Activated naive CD8-positive, alpha-beta T cell treated with anti-CD3 and anti-CD28 coated beads, Interleukin-2, amount 50 U/mL, for 24 hours (primary cell): ENCODE measurements at regions not wholly inside any gene's neighbourhood (a gene's known extent, or its start where the extent isn't known, plus 50 kb on each side); places are given as distances from the start of the nearest gene placed in this dataset.
A peak's percentile ranks its signal among the peaks of the same experiment; 100 is the strongest.

ENCODE experiments used
- ATAC-seq: fragments of 150-1000 bp; cut with Tn5 transposase; one replicate; pipeline ENCODE4 v1.10.0; 2021
- DNase-seq: peaks from one replicate; pipeline ENCODE4 v3.0.0; 2021
- H3K27ac Mint-ChIP-seq: one replicate; pipeline ENCODE4 v1.8.0; 2021; ENCODE audit warnings: mild to moderate bottlenecking, mixed read lengths
- H3K27me3 Mint-ChIP-seq: one replicate; pipeline ENCODE4 v1.8.0; 2021; ENCODE audit warnings: mixed read lengths
- H3K36me3 Mint-ChIP-seq: one replicate; pipeline ENCODE4 v1.8.0; 2021; ENCODE audit warnings: low read depth, mixed read lengths
- H3K4me1 Mint-ChIP-seq: one replicate; pipeline ENCODE4 v1.8.0; 2021; ENCODE audit warnings: mixed read lengths
- H3K4me3 Mint-ChIP-seq: one replicate; pipeline ENCODE4 v1.8.0; 2021; ENCODE audit warnings: mild to moderate bottlenecking, moderate library complexity, mixed read lengths
- H3K9me3 Mint-ChIP-seq: one replicate; pipeline ENCODE4 v1.8.0; 2021; ENCODE audit warnings: mixed read lengths

DNA sequence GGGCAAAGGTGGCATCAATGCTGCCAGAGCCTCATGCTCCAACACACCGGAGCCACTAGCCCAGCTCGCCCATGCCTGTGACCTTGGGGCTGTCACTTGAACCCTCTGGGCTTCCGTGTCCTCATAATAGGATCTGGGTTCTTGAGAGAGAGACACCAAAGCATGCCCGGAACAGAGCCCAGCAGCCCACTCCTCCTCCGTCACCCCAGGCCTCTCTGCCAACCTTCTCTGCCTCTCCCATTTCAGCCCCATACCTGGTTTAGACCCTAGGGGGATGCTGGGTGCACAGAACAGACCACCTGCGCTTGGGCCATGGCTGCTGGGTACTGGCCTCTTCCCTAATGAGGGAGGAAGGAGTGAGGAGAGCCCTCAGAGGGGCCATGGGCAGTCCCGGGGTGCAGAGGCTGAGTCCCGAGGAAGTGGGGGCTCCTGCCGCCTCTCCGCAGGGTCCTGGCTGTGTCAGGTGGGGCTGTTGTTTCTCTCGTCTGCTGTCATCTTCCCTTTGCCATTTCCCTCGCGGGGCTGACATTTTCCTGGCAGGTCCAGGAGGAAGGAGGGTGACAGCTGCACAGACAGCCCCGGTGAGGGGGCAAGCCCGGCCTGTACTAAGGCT is 172.4 kb upstream of the RTL1 start:
- H3K4me1 Mint-ChIP-seq: peaks cover 7% of the 10 kb centered on the region
- H3K4me3 Mint-ChIP-seq: no peak overlapping the region
- peaks cover 37% of the 10 kb centered on the region for H3K27me3 Mint-ChIP-seq
- DNase-seq (no peak), ATAC-seq (no peak)
- H3K27ac Mint-ChIP-seq: no peak overlapping the region
- no peaks in the 10 kb centered on the region for H3K36me3 Mint-ChIP-seq
- no peaks in the 10 kb centered on the region for H3K9me3 Mint-ChIP-seq

DNA sequence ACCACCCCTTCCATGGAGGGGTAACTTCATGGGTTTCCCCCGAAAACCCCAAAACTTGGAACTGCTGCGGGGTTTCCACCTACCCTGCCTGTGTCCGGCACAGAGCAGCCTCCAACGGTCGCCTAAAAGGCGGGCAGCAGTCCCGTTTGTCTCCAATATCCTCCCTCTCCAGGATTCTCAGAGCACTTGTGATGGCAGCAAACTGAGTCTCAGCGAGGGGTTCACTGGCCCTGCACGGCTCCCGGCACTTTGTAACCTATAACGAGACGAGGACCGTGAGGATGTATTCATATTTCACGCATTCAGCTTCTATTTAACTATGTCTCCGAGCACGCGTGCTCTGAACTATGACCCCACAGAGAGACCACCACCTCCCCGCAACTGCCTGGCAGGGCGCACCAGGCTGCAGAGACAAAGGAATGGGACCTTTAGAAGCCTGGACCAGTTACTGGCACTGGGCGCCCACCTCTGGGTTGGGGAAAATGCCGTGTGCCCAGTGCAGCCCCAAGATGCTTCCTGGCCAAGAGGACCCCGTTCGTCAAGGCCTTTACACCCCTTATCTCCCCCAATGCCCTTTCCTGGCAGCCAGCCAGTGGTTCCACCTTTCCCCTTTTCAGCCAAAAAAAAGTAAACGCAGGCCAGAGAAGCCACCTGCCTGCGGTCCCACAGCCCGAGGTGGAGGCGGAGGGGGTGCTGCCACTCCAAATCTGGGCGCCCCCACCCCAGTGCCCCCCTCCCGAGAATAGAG is 173.1 kb upstream of the RTL1 start:
- no peak overlapping the region for H3K27ac Mint-ChIP-seq
- DNase-seq (no peak), ATAC-seq (no peak)
- no peaks in the 10 kb centered on the region for H3K36me3 Mint-ChIP-seq
- H3K4me1 Mint-ChIP-seq: peaks cover 7% of the 10 kb centered on the region
- H3K4me3 Mint-ChIP-seq: no peak overlapping the region
- peaks cover 41% of the 10 kb centered on the region for H3K27me3 Mint-ChIP-seq
- no peaks in the 10 kb centered on the region for H3K9me3 Mint-ChIP-seq

GRCh38 chr14:101077481-101078074 is 174.1 kb upstream of the RTL1 start:
- H3K9me3 Mint-ChIP-seq: no peaks in the 10 kb centered on the region
- no peaks in the 10 kb centered on the region for H3K36me3 Mint-ChIP-seq
- peak; percentile 14 for DNase-seq
- no peak for ATAC-seq
- H3K4me3 Mint-ChIP-seq: no peak overlapping the region
- H3K27me3 Mint-ChIP-seq: peaks cover 41% of the 10 kb centered on the region
- H3K27ac Mint-ChIP-seq: no peak overlapping the region
- peaks cover 7% of the 10 kb centered on the region for H3K4me1 Mint-ChIP-seq

DNA sequence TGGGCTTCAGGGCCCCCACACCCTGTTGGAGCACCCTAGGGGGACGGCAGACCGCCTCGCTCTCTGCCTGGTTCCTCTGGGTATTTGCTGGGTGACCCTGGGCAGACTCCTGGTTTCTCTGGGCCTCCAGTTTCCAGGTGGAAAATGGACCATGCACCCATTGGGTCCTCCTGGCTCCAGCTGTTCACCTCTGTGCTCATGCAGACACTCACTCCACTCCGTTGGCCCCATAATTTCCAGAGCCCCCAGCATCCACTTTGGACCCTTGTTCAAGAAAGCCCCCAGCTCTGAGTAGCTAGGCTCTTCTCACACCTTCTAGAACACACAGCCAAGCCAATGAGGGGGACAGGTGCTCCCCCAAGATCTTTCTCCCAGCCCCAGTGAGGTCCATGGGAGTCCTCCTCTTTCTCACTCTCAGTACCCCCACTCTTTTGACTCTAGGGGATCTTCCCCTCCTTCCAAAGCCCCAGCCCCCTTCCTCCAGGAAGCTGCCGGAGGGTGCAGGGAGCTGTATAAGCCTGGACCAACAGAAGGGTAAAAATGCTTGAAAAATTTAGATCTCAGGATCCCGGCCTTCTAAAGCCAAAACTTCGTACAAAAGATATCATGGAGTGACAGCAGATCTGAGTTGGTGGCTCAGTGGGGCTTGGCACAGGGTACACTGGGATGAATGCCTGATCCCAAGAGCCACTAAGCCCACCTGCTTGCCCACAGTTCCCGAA is 174.8 kb upstream of the RTL1 start:
- H3K9me3 Mint-ChIP-seq: no peaks in the 10 kb centered on the region
- DNase-seq: no peak
- ATAC-seq: no peak
- H3K36me3 Mint-ChIP-seq: no peaks in the 10 kb centered on the region
- H3K27ac Mint-ChIP-seq: no peak overlapping the region
- peaks cover 7% of the 10 kb centered on the region for H3K4me1 Mint-ChIP-seq
- peaks cover 41% of the 10 kb centered on the region for H3K27me3 Mint-ChIP-seq
- H3K4me3 Mint-ChIP-seq: no peak overlapping the region

DNA sequence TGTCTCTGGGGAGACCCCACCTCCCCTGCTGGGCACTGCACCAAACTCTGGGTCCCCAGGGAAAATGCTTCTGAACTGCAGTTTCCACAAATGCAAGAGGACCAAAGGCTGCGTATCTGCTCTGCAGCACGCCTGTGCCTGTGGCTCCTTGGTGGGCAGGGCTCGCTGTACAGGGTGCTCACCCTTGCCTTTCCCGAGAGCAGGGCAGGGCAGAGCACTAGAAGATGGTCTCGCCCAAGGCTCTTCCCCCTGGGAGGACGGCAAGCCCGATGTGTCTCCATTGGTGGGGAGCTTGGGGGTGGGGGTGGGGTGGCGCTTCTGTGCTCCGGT is 175.3 kb upstream of the RTL1 start:
- H3K36me3 Mint-ChIP-seq: no peaks in the 10 kb centered on the region
- H3K27me3 Mint-ChIP-seq: peaks cover 41% of the 10 kb centered on the region

GRCh38 chr14:101080922-101081593 is 177.5 kb upstream of the RTL1 start:
- DNase-seq (no peak), ATAC-seq (no peak)
- Mint-ChIP-seq H3K27me3 (peaks cover 35% of the 10 kb centered on the region), H3K9me3 (no peaks in the 10 kb centered on the region), H3K4me1 (peaks cover 5% of the 10 kb centered on the region), H3K4me3 (no peak overlapping the region), H3K36me3 (no peaks in the 10 kb centered on the region), H3K27ac (no peak overlapping the region)

More for the DNA sequence above, 175.3 kb upstream of the RTL1 start:
- Mint-ChIP-seq H3K9me3 (no peaks in the 10 kb centered on the region), H3K4me3 (no peak overlapping the region), H3K27ac (no peak overlapping the region), H3K4me1 (peaks cover 7% of the 10 kb centered on the region)
- DNase-seq (no peak), ATAC-seq (no peak)

GRCh38 chr14:101082036-101082435 is 178.5 kb upstream of the RTL1 start:
- peaks cover 5% of the 10 kb centered on the region for H3K4me1 Mint-ChIP-seq
- no peaks in the 10 kb centered on the region for H3K9me3 Mint-ChIP-seq
- ATAC-seq (no peak), DNase-seq (no peak)
- H3K27ac Mint-ChIP-seq: no peak overlapping the region
- no peaks in the 10 kb centered on the region for H3K36me3 Mint-ChIP-seq
- no peak overlapping the region for H3K4me3 Mint-ChIP-seq
- H3K27me3 Mint-ChIP-seq: peaks cover 29% of the 10 kb centered on the region

DNA sequence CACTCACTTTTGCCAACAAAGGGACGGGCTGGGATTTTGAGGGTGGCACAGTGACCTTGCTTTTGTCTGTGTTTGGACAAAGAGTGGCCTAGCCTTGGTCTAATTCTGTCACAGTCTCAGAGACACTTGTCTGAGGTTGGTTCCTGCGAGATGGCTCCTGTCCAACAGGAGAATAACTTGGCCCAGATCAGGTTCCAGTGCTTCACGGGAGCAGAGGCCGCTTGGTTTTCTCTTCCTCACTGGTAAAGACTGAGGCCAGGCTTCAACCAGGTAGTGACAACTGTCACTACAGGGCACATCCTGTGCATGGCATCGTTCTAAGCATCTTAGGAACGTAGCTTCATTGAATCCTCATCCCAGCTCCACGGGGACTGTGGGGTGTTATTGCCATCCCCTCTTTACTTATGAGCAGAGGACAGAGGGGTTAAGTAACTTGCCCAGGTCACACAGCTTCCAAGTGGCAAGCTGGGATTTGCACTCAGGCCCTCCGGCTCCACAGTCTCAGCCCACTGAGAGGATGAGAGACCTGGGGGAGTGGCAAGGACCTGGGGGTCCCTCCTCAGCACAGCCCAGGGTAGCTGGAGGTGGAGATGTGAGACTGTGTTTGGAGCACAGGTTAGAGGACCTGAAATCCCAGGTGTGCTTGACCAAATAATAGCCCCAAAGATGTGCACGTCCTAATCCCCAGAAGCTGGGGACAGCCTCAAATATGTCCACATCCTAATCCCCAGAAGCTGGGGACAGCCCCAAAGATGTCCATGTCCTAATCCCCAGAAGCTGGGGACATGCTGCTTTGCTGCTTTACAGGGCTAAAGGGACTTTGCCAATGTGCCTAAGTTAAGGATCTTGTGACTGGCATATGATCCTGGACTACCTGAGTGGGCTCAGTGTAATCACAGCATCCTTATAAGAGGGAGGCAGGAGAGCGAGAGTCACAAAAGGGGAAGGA is 179.2 kb upstream of the RTL1 start:
- no peaks in the 10 kb centered on the region for H3K9me3 Mint-ChIP-seq
- DNase-seq (no peak), ATAC-seq (no peak)
- no peaks in the 10 kb centered on the region for H3K36me3 Mint-ChIP-seq
- no peak overlapping the region for H3K27ac Mint-ChIP-seq
- no peak overlapping the region for H3K4me3 Mint-ChIP-seq
- peaks cover 25% of the 10 kb centered on the region for H3K27me3 Mint-ChIP-seq
- peaks cover 4% of the 10 kb centered on the region for H3K4me1 Mint-ChIP-seq

- no peak for ATAC-seq
- Mint-ChIP-seq H3K36me3 (no peaks in the 10 kb centered on the region), H3K27ac (no peak overlapping the region), H3K9me3 (no peaks in the 10 kb centered on the region), H3K27me3 (peaks cover 17% of the 10 kb centered on the region), H3K4me3 (no peak overlapping the region), H3K4me1 (no peaks in the 10 kb centered on the region)
- DNase-seq: no peak
Measured at GRCh38 chr14:101083564-101084435, 180.3 kb upstream of the RTL1 start.

DNA sequence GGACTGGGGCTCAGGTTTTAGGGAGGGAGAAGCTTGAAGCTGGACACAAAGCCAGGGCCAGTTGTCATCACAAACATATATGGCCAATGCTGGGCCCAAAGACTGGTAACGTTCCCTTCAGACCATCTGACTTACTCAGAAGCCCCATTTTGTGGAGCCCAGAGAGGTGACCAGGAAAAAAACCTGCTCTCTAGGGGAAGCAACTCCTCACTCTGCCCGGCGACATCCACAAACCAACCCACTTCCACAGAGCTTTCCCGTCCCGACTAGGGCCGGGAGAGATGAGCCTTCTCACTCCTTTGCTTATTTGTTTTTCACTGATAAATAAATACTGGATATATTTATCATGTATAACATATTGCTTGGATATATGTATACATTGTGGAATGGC is 180.9 kb upstream of the RTL1 start:
- Mint-ChIP-seq H3K27ac (no peak overlapping the region), H3K36me3 (no peaks in the 10 kb centered on the region), H3K27me3 (peaks cover 14% of the 10 kb centered on the region), H3K4me1 (no peaks in the 10 kb centered on the region), H3K9me3 (no peaks in the 10 kb centered on the region), H3K4me3 (no peak overlapping the region)
- no peak for DNase-seq
- no peak for ATAC-seq

DNA sequence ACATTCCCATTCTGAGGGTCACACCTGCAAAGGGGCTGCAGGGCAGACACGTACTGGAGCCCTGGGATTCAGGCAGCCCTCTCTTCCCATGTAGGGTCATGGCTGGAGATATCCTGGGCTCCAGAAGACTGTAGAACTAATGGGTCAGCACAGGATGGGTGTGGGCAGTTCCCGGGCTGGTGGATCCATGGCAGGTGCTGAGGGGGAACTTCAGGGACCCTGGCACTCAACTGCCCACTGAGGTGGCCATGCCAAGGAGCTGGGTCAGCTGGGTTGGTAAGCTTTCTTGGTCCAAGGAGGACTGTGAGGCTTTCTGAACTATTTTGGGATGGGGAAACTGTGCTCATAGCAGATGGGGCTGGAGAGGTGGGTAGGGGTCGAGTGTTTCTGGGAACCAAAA is 183.4 kb upstream of the RTL1 start:
- H3K4me3 Mint-ChIP-seq: no peak overlapping the region
- H3K4me1 Mint-ChIP-seq: no peaks in the 10 kb centered on the region
- no peak for ATAC-seq
- no peaks in the 10 kb centered on the region for H3K27me3 Mint-ChIP-seq
- no peaks in the 10 kb centered on the region for H3K36me3 Mint-ChIP-seq
- H3K9me3 Mint-ChIP-seq: no peaks in the 10 kb centered on the region
- DNase-seq: no peak
- no peak overlapping the region for H3K27ac Mint-ChIP-seq

- Mint-ChIP-seq H3K27ac (no peak overlapping the region), H3K27me3 (peaks cover 1% of the 10 kb centered on the region), H3K36me3 (no peaks in the 10 kb centered on the region), H3K9me3 (no peaks in the 10 kb centered on the region), H3K4me1 (no peaks in the 10 kb centered on the region), H3K4me3 (no peak overlapping the region)
- DNase-seq (no peak), ATAC-seq (no peak)
Measured at GRCh38 chr14:101087614-101088394, 184.3 kb upstream of the RTL1 start.

DNA sequence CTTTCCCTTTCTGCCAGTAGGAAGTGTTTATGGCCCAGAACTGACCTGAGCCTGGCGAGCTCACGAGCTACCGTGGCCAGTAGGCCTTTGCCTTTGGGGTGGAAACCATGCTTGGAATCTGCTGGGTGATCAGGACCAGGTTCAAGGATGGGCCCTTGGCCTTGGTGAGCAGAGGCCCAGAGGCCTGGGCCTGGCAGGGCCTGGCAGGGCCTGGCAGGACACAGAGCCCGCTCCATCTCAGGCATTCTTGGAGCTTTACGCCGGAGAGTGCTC is 184.8 kb upstream of the RTL1 start:
- Mint-ChIP-seq H3K27ac (no peak overlapping the region), H3K4me1 (no peaks in the 10 kb centered on the region), H3K27me3 (peaks cover 1% of the 10 kb centered on the region), H3K9me3 (no peaks in the 10 kb centered on the region), H3K36me3 (no peaks in the 10 kb centered on the region), H3K4me3 (no peak overlapping the region)
- ATAC-seq (no peak), DNase-seq (no peak)
